WERI-Rb-1 (cell line): ENCODE measurements at regions not wholly inside any gene's neighbourhood (a gene's known extent, or its start where the extent isn't known, plus 50 kb on each side); places are given as distances from the start of the nearest gene placed in this dataset.

Source experiments
- DNase-seq: peaks from one replicate; pipeline ENCODE4 v3.0.0-alpha.2; 2020
- H3K27ac ChIP-seq: fragments of 250-450 bp; sonication (Bioruptor Pico); 2 replicates; pipeline ENCODE4 v1.5.1; 2020; ENCODE audit warnings: mild to moderate bottlenecking, moderate library complexity
- H3K27me3 ChIP-seq: fragments of 250-450 bp; sonication (Bioruptor Pico); 2 replicates; pipeline ENCODE4 v1.5.1; 2021; ENCODE audit warnings: mild to moderate bottlenecking, low read depth, moderate library complexity; ENCODE audit not compliant: insufficient read depth, severe bottlenecking
- H3K36me3 ChIP-seq: fragments of 250-450 bp; sonication (Bioruptor Pico); 2 replicates; pipeline ENCODE4 v1.5.1; 2020; ENCODE audit warnings: mild to moderate bottlenecking, moderate library complexity
- H3K4me3 ChIP-seq: 2 replicates; pipeline ENCODE4 v1.5.1; 2011; ENCODE audit warnings: low read depth, mild to moderate bottlenecking, control low read depth, low read length
- H3K9me3 ChIP-seq: fragments of 250-450 bp; sonication (Bioruptor Pico); 2 replicates; pipeline ENCODE4 v1.5.1; 2021; ENCODE audit warnings: mild to moderate bottlenecking, moderate library complexity; ENCODE audit not compliant: severe bottlenecking
- TF ChIP-seq, protein P1 (sequence below): IDR thresholded peaks from 2 replicates; pipeline ENCODE4 v1.5.1; 2011; ENCODE audit warnings: low read depth, mild to moderate bottlenecking, control low read depth, inconsistent platforms, low read length

DNA sequence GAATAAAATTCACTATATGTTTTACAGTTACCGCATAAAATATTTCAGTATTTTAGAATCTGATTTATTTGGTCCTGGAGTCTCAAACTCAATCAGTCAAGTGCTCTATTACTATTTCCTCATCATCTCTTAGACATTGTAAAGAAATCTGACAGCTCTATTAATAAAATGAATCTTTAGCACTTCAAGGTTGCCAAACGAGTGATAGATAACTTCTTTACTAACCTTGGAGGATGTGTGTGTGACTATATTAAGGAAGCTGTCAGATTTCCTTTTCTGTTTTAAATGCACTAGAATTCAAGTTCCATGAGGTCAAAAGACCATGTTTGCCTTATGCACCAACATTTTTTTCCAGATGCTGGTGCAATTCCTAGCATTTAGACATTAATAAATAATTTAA lies 389.8 kb upstream of the AZI2 start:
- TF ChIP-seq, protein P1, sequence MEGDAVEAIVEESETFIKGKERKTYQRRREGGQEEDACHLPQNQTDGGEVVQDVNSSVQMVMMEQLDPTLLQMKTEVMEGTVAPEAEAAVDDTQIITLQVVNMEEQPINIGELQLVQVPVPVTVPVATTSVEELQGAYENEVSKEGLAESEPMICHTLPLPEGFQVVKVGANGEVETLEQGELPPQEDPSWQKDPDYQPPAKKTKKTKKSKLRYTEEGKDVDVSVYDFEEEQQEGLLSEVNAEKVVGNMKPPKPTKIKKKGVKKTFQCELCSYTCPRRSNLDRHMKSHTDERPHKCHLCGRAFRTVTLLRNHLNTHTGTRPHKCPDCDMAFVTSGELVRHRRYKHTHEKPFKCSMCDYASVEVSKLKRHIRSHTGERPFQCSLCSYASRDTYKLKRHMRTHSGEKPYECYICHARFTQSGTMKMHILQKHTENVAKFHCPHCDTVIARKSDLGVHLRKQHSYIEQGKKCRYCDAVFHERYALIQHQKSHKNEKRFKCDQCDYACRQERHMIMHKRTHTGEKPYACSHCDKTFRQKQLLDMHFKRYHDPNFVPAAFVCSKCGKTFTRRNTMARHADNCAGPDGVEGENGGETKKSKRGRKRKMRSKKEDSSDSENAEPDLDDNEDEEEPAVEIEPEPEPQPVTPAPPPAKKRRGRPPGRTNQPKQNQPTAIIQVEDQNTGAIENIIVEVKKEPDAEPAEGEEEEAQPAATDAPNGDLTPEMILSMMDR: no peak
- no peak overlapping the region for H3K27ac ChIP-seq
- no peak overlapping the region for H3K4me3 ChIP-seq
- DNase-seq: no peak
- no peaks in the 10 kb centered on the region for H3K36me3 ChIP-seq
- H3K9me3 ChIP-seq: no peaks in the 10 kb centered on the region
- H3K27me3 ChIP-seq: no peaks in the 10 kb centered on the region

DNA sequence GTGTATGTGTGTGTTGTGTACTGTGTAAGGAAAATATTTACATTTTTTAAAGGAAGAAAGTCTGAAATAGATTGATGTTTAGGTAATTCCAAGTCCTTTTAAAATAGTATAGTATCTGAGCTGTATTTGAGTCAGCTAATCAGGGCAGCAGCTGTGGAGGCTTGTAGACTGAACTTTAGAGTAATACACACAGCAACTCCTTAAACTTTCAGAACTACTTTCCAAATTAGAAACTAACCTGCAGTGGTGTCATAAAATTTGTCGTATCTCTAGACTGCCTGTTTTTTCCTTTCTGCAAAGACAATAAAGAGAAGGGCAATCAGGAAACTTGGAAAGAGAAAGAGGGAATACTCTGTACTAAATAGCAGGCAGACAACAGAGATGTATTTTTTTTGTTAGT lies 391.0 kb upstream of the AZI2 start:
- no peaks in the 10 kb centered on the region for H3K36me3 ChIP-seq
- no peaks in the 10 kb centered on the region for H3K9me3 ChIP-seq
- TF ChIP-seq, protein P1: no peak
- no peaks in the 10 kb centered on the region for H3K27me3 ChIP-seq
- no peak overlapping the region for H3K27ac ChIP-seq
- DNase-seq: no peak
- no peak overlapping the region for H3K4me3 ChIP-seq

DNA sequence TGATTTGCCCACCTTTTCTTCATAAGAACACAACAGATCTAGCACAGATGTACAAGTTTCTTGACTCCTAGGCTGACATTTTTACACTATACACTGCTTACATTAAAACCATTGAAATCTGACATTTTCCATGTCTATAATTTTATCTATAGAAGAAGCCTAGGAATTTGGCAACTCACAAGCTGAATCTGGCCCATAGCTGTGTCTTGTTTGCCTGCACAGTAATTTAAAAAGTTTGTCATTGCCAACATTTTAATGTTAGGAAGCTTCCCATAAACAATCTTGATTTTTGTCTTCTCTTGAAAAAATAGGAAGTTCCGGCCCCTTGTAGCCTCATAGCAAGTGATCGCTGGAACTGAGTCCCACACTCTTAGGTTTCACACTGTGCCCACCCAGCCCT lies 394.6 kb upstream of the AZI2 start:
- Histone ChIP-seq H3K27ac (no peak overlapping the region), H3K9me3 (no peaks in the 10 kb centered on the region), H3K27me3 (no peaks in the 10 kb centered on the region), H3K4me3 (no peak overlapping the region), H3K36me3 (no peaks in the 10 kb centered on the region)
- DNase-seq: no peak
- TF ChIP-seq, protein P1: no peak

DNA sequence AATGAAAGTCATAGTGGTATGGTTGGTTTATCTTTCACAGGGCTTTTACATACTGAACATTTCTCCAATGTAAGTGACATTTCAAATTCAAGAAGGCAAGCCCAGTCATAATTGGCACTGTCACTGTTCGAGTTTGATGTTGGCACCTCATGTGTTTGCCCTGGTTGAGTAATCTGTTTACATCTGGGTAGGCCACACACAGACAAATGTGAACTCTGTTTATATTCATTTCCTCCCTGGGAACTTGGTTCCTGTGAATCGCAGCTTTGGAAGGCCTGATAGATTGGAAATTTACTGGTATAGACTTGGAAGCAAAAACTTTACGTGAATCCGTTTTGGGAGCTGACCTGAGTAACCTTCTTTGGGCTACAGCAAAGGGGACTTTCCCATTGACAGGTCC lies 395.2 kb upstream of the AZI2 start:
- TF ChIP-seq, protein P1: no peak
- no peak overlapping the region for H3K27ac ChIP-seq
- H3K9me3 ChIP-seq: no peaks in the 10 kb centered on the region
- no peaks in the 10 kb centered on the region for H3K36me3 ChIP-seq
- no peaks in the 10 kb centered on the region for H3K27me3 ChIP-seq
- H3K4me3 ChIP-seq: no peak overlapping the region
- DNase-seq: no peak

DNA sequence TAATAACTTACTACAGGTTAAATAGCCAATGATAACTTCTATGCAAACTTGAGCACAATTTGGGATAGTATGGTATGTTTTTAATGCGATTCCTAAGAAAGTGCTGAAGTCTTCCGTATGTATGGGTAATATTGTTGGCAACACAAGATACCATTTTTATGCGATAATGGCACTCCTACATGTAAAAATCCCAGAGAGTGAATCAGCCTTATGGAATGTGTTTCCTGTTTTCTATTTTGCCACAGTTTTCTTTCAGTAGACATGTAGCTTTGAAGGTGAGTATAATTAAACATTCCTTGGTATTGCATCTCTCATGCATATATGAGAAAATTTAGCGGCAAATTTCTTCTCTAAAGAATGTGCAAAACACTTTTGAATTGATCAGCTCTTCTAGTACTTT lies 396.8 kb upstream of the AZI2 start:
- no peak overlapping the region for H3K27ac ChIP-seq
- no peaks in the 10 kb centered on the region for H3K27me3 ChIP-seq
- no peaks in the 10 kb centered on the region for H3K9me3 ChIP-seq
- DNase-seq: no peak
- no peak overlapping the region for H3K4me3 ChIP-seq
- TF ChIP-seq, protein P1: no peak
- H3K36me3 ChIP-seq: no peaks in the 10 kb centered on the region

DNA sequence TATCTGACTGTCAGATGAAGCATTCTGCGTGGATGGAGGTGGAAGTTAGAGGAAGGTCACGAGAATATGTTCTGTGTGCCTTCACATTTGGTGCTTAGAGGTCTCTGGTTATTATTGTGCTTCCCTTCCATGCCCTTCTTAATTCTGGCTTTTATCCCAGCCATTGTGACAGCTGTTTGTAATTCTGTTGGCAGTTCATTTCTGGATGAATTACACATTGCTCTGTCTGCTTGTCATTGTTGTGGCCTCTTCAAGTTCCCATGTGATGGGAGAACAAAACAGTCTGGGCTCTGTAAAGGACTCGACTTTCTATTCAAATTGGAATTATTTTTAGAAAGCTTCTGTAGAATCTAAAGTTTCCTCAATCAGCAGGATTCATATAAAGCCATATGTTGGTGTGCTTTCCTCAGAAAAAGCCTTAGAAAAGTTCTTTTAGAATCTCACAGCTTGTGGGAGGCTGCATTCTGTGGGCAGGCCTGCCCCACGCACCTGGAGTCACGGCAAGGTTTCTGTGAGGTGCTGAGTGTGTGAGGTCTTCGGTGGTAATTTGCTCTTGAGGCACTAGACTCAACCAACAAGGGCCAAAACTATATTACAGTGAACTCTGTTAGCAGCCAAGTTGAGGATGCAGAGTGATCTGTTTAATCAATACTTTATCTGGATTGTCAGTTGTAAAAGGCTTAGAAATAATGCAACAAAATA lies 397.4 kb upstream of the AZI2 start:
- TF ChIP-seq, protein P1: no peak
- Histone ChIP-seq H3K4me3 (no peak overlapping the region), H3K9me3 (no peaks in the 10 kb centered on the region), H3K27me3 (no peaks in the 10 kb centered on the region), H3K27ac (no peak overlapping the region), H3K36me3 (no peaks in the 10 kb centered on the region)
- DNase-seq: no peak
